HUES64 (cell line): ENCODE measurements at regions not wholly inside any gene's neighbourhood (a gene's known extent, or its start where the extent isn't known, plus 50 kb on each side); places are given as distances from the start of the nearest gene placed in this dataset.
"Not testable (repeated sequence)": the region's sequence is repeated elsewhere in the genome, so short reads cannot be mapped to it uniquely, and the experiment has no call there.

Experiments
- H3K27ac ChIP-seq: 2 replicates; pipeline ENCODE4 v1.7.0; 2013; ENCODE audit warnings: low read depth, low read length, inconsistent platforms
- H3K27me3 ChIP-seq: 2 replicates; pipeline ENCODE4 v1.6.1; 2013; ENCODE audit warnings: mild to moderate bottlenecking, low read length; ENCODE audit not compliant: insufficient read depth
- H3K36me3 ChIP-seq: 2 replicates; pipeline ENCODE4 v1.6.1; 2013; ENCODE audit warnings: mild to moderate bottlenecking, low read length; ENCODE audit not compliant: insufficient read depth
- H3K4me1 ChIP-seq: 2 replicates; pipeline ENCODE4 v1.6.1; 2013; ENCODE audit warnings: mild to moderate bottlenecking, low read length, moderate library complexity; ENCODE audit not compliant: insufficient read depth
- H3K4me3 ChIP-seq: 2 replicates; pipeline ENCODE4 v1.5.1; 2013; ENCODE audit warnings: mild to moderate bottlenecking, low read length, moderate library complexity
- H3K9ac ChIP-seq: 2 replicates; pipeline ENCODE4 v1.6.1; 2013; ENCODE audit warnings: mild to moderate bottlenecking, low read depth, low read length
- H3K9me3 ChIP-seq: 2 replicates; pipeline ENCODE4 v1.6.1; 2013; ENCODE audit warnings: low read depth, low read length; ENCODE audit not compliant: insufficient read depth
- WGBS: fragments of 150-250, 120-280 bp; methylation state at CpG from one replicate; pipeline ENCODE4 v1.1.7; 2013; ENCODE audit warnings: missing lambda C conversion rate; 5-methylcytosine and 5-hydroxymethylcytosine counted together

- H3K4me1 ChIP-seq, H3K27ac ChIP-seq, H3K9ac ChIP-seq, H3K4me3 ChIP-seq, H3K36me3 ChIP-seq, H3K9me3 ChIP-seq, H3K27me3 ChIP-seq: not testable (repeated sequence)
- 100% methylated on average over 4 of the region's 6 CpGs for WGBS
These were observed 562.8 kb downstream of the ZBBX start for GRCh38 chr3:166817269-166817668.

- H3K4me3 ChIP-seq: no peak overlapping the region
- H3K4me1 ChIP-seq: no peaks in the 10 kb centered on the region
- no peaks in the 10 kb centered on the region for H3K27me3 ChIP-seq
- H3K9ac ChIP-seq: no peak overlapping the region
- H3K9me3 ChIP-seq: 0 out of 2 replicates have a peak, but pooled peaks cover 4% of the 10 kb centered on the region
- H3K36me3 ChIP-seq: no peaks in the 10 kb centered on the region
- H3K27ac ChIP-seq: no peak overlapping the region
- 92% methylated on average over 23 of the region's 23 CpGs for WGBS
These were observed 569.2 kb downstream of the ZBBX start for GRCh38 chr3:166810741-166811445.

GRCh38 chr3:166809520-166809919, 570.6 kb downstream of the ZBBX start:
- Histone ChIP-seq H3K36me3 (no peaks in the 10 kb centered on the region), H3K27ac (no peak overlapping the region), H3K27me3 (no peaks in the 10 kb centered on the region), H3K9ac (no peak overlapping the region), H3K4me3 (no peak overlapping the region), H3K4me1 (no peaks in the 10 kb centered on the region), H3K9me3 (0 out of 2 replicates have a peak, but pooled peaks cover 6% of the 10 kb centered on the region)
- 88% methylated on average over 2 of the region's 4 CpGs for WGBS

GRCh38 chr3:166788936-166789335, 591.2 kb downstream of the ZBBX start:
- no peaks in the 10 kb centered on the region for H3K9me3 ChIP-seq
- H3K36me3 ChIP-seq: no peaks in the 10 kb centered on the region
- no peaks in the 10 kb centered on the region for H3K4me1 ChIP-seq
- no peak overlapping the region for H3K9ac ChIP-seq
- no peaks in the 10 kb centered on the region for H3K27me3 ChIP-seq
- no peak overlapping the region for H3K27ac ChIP-seq
- 93% methylated on average over 4 of the region's 4 CpGs for WGBS
- H3K4me3 ChIP-seq: no peak overlapping the region

GRCh38 chr3:166785876-166786275, 594.2 kb downstream of the ZBBX start:
- WGBS: no CpG with 5 or more reads among the region's 2 CpGs
- Histone ChIP-seq H3K9me3 (no peaks in the 10 kb centered on the region), H3K4me3 (no peak overlapping the region), H3K9ac (no peak overlapping the region), H3K27ac (no peak overlapping the region), H3K27me3 (no peaks in the 10 kb centered on the region), H3K36me3 (no peaks in the 10 kb centered on the region), H3K4me1 (no peaks in the 10 kb centered on the region)

- no peaks in the 10 kb centered on the region for H3K9me3 ChIP-seq
- no peak overlapping the region for H3K27ac ChIP-seq
- H3K9ac ChIP-seq: no peak overlapping the region
- no peaks in the 10 kb centered on the region for H3K27me3 ChIP-seq
- WGBS: 92% methylated on average over 2 of the region's 2 CpGs
- no peaks in the 10 kb centered on the region for H3K4me1 ChIP-seq
- no peaks in the 10 kb centered on the region for H3K36me3 ChIP-seq
- H3K4me3 ChIP-seq: no peak overlapping the region
These were observed 596.9 kb downstream of the ZBBX start for GRCh38 chr3:166783206-166783605.

GRCh38 chr3:166764698-166765318, 615.3 kb downstream of the ZBBX start:
- H3K9ac ChIP-seq: no peak overlapping the region
- H3K4me3 ChIP-seq: no peak overlapping the region
- H3K9me3 ChIP-seq: peaks cover 24% of the 10 kb centered on the region

GRCh38 chr3:166759736-166760513, 620.2 kb downstream of the ZBBX start:
- 99% methylated on average over 9 of the region's 9 CpGs for WGBS
- Histone ChIP-seq H3K9me3 (peaks cover 16% of the 10 kb centered on the region), H3K4me3 (no peak overlapping the region), H3K36me3 (no peaks in the 10 kb centered on the region), H3K27me3 (no peaks in the 10 kb centered on the region), H3K9ac (no peak overlapping the region), H3K4me1 (no peaks in the 10 kb centered on the region), H3K27ac (no peak overlapping the region)

More at GRCh38 chr3:166764698-166765318, 615.3 kb downstream of the ZBBX start:
- WGBS: 90% methylated on average over 5 of the region's 5 CpGs
- Histone ChIP-seq H3K4me1 (no peaks in the 10 kb centered on the region), H3K36me3 (no peaks in the 10 kb centered on the region), H3K27me3 (no peaks in the 10 kb centered on the region), H3K27ac (no peak overlapping the region)

- H3K4me3 ChIP-seq: no peak overlapping the region
- no peaks in the 10 kb centered on the region for H3K27me3 ChIP-seq
- no peaks in the 10 kb centered on the region for H3K4me1 ChIP-seq
- peaks cover 6% of the 10 kb centered on the region; the same call in 1 of the 2 replicates for H3K9me3 ChIP-seq
- H3K27ac ChIP-seq: no peak overlapping the region
- H3K36me3 ChIP-seq: no peaks in the 10 kb centered on the region
- 95% methylated on average over 2 of the region's 2 CpGs for WGBS
- H3K9ac ChIP-seq: no peak overlapping the region
These were observed 627.9 kb downstream of the ZBBX start for GRCh38 chr3:166752214-166752613.

GRCh38 chr3:166743481-166744134, 636.5 kb downstream of the ZBBX start:
- peaks cover 14% of the 10 kb centered on the region for H3K4me1 ChIP-seq
- no peaks in the 10 kb centered on the region for H3K9me3 ChIP-seq
- H3K27ac ChIP-seq: peak overlapping the region; percentile 47; the same call in 1 of the 2 replicates
- no peak overlapping the region for H3K9ac ChIP-seq
- H3K27me3 ChIP-seq: no peaks in the 10 kb centered on the region
- H3K36me3 ChIP-seq: no peaks in the 10 kb centered on the region
- WGBS: 49% methylated on average over 2 of the region's 2 CpGs
- no peak overlapping the region for H3K4me3 ChIP-seq

GRCh38 chr3:166734734-166735133, 645.4 kb downstream of the ZBBX start:
- Histone ChIP-seq H3K4me1 (peaks cover 6% of the 10 kb centered on the region; the same call in 1 of the 2 replicates), H3K27me3 (no peaks in the 10 kb centered on the region), H3K4me3 (no peak overlapping the region), H3K9ac (no peak overlapping the region), H3K27ac (no peak overlapping the region), H3K36me3 (no peaks in the 10 kb centered on the region), H3K9me3 (no peaks in the 10 kb centered on the region)
- WGBS: 96% methylated on average over 3 of the region's 3 CpGs
